ENCODE measurements at regions not wholly inside any gene's neighbourhood (a gene's known extent, or its start where the extent isn't known, plus 50 kb on each side); places are given as distances from the start of the nearest gene placed in this dataset.

GRCh38 chr1:112797224-112797623 is 82.1 kb upstream of the PPM1J start:
- H3K9me3 ChIP-seq = no peaks in the 10 kb centered on the region
- no peaks in the 10 kb centered on the region for H3K36me3 ChIP-seq
- H3K4me1 ChIP-seq (ENCODE audit: control insufficient read depth in 1 of 2, insufficient read depth in 1 of 2, low read depth in 1 of 2, low read length in 1 of 2) = no peaks in the 10 kb centered on the region
- no peak overlapping the region for H3K4me3 ChIP-seq (ENCODE audit: low read depth in 1 of 2, low read length in 1 of 2)
- H3K27me3 ChIP-seq = no peaks in the 10 kb centered on the region
- H3K27ac ChIP-seq = no peak overlapping the region
- TF ChIP-seq, protein P1, sequence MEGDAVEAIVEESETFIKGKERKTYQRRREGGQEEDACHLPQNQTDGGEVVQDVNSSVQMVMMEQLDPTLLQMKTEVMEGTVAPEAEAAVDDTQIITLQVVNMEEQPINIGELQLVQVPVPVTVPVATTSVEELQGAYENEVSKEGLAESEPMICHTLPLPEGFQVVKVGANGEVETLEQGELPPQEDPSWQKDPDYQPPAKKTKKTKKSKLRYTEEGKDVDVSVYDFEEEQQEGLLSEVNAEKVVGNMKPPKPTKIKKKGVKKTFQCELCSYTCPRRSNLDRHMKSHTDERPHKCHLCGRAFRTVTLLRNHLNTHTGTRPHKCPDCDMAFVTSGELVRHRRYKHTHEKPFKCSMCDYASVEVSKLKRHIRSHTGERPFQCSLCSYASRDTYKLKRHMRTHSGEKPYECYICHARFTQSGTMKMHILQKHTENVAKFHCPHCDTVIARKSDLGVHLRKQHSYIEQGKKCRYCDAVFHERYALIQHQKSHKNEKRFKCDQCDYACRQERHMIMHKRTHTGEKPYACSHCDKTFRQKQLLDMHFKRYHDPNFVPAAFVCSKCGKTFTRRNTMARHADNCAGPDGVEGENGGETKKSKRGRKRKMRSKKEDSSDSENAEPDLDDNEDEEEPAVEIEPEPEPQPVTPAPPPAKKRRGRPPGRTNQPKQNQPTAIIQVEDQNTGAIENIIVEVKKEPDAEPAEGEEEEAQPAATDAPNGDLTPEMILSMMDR (IDR thresholded peaks at IDR 0.05) = no peak

- no peak overlapping the region for H3K4me3 ChIP-seq (ENCODE audit: low read depth in 1 of 2, low read length in 1 of 2)
- TF ChIP-seq, protein P1 (IDR thresholded peaks at IDR 0.05) = no peak
- no peaks in the 10 kb centered on the region for H3K4me1 ChIP-seq (ENCODE audit: control insufficient read depth in 1 of 2, insufficient read depth in 1 of 2, low read depth in 1 of 2, low read length in 1 of 2)
- no peak overlapping the region for H3K27ac ChIP-seq
- no peaks in the 10 kb centered on the region for H3K27me3 ChIP-seq
- no peaks in the 10 kb centered on the region for H3K36me3 ChIP-seq
- no peaks in the 10 kb centered on the region for H3K9me3 ChIP-seq
These were observed 79.6 kb upstream of the PPM1J start for GRCh38 chr1:112794654-112795239.

GRCh38 chr1:112793631-112794565 is 78.8 kb upstream of the PPM1J start:
- Histone ChIP-seq H3K27ac (no peak overlapping the region), H3K36me3 (no peaks in the 10 kb centered on the region), H3K9me3 (no peaks in the 10 kb centered on the region), H3K4me3 (ENCODE audit: low read depth in 1 of 2, low read length in 1 of 2) (no peak overlapping the region), H3K4me1 (ENCODE audit: control insufficient read depth in 1 of 2, insufficient read depth in 1 of 2, low read depth in 1 of 2, low read length in 1 of 2) (no peaks in the 10 kb centered on the region), H3K27me3 (no peaks in the 10 kb centered on the region)
- TF ChIP-seq, protein P1 (IDR thresholded peaks at IDR 0.05) = no peak

DNA sequence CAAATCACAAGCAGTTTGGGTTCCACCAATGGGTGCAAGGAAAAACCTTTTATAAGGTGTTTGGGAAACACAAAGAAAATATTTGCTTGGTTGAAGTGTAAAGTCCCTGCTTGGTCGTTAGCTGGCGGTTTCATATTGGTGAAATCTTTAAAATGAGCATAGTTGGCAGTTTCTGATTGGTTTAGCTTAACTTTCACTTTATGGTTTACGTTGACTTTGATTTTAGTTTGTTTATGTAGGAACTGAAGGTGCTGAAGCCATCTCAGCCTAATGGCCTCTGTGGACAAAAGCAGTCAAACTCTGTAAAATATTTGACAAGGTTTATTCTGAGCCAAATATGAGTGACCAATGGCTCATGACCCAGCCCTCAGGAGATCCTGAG is 76.6 kb upstream of the PPM1J start:
- TF ChIP-seq, protein P1 (IDR thresholded peaks at IDR 0.05) = no peak
- Histone ChIP-seq H3K27ac (no peak overlapping the region), H3K27me3 (no peaks in the 10 kb centered on the region), H3K36me3 (no peaks in the 10 kb centered on the region), H3K4me1 (ENCODE audit: control insufficient read depth in 1 of 2, insufficient read depth in 1 of 2, low read depth in 1 of 2, low read length in 1 of 2) (no peaks in the 10 kb centered on the region), H3K9me3 (no peaks in the 10 kb centered on the region), H3K4me3 (ENCODE audit: low read depth in 1 of 2, low read length in 1 of 2) (no peak overlapping the region)

DNA sequence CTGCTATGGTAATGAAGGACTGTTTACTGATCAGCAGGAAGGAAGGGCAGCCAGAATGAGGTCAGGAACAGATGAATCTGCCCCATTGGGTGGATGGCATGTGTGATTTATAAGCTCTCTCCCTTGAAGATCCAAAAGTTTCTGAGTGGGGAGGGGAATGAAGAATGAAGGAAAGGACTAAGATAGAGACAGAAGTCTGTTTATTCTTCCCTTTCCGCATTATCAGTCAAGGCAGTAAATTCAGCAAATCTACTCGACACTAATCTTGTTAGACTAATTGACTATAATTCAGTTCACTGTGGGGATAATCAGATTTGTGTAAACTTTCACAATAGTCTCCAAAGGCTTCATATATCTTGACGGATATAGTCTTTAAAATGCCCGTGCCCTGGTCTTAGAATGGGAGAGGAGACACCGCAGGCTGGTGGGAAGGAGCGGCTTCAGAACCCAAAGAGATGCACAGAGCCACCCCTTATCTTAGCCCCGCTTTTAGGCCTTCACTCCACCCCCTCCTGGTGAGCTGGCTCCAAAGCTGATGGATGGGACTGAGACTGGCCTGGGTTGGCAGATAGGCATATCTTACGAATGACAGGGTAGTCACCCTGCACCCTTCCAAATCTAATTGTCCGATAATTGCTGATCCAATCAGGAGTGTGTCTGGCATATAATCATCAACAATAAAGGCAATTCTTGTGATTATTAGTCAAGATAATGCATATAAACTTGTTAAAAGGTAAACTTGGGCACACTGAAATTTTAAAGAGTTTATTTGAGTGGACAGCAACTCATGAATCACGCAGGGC is 76.0 kb upstream of the PPM1J start:
- no peak overlapping the region for H3K27ac ChIP-seq
- TF ChIP-seq, protein P1 (IDR thresholded peaks at IDR 0.05) = no peak
- no peaks in the 10 kb centered on the region for H3K36me3 ChIP-seq
- H3K4me3 ChIP-seq (ENCODE audit: low read depth in 1 of 2, low read length in 1 of 2) = no peak overlapping the region
- no peaks in the 10 kb centered on the region for H3K9me3 ChIP-seq
- no peaks in the 10 kb centered on the region for H3K27me3 ChIP-seq
- H3K4me1 ChIP-seq (ENCODE audit: control insufficient read depth in 1 of 2, insufficient read depth in 1 of 2, low read depth in 1 of 2, low read length in 1 of 2) = no peaks in the 10 kb centered on the region

Data from neutrophil (primary cell).